Thyroid gland (tissue), 4 donors: ENCODE measurements at regions not wholly inside any gene's neighbourhood (a gene's known extent, or its start where the extent isn't known, plus 50 kb on each side); places are given as distances from the start of the nearest gene placed in this dataset.

ENCODE experiments used
- POLR2A ChIP-seq, 2 donors: fragments of 450-650 bp; IDR thresholded peaks; one replicate each; pipeline ENCODE4 v1.6.1; 2017; ENCODE audit warnings: antibody characterized with exemption in 2 of 2, mild to moderate bottlenecking in 2 of 2, moderate library complexity in 1 of 2
- TF ChIP-seq, protein P1 (sequence below), 6 experiments: fragments of 200-600 bp in 3 of 6; fragments of 450-650 bp in 3 of 6; sonication (generic) in 3 of 6; IDR thresholded peaks; one replicate each; pipeline ENCODE4 v1.5.1; 2016 to 2019; ENCODE audit warnings: antibody characterized with exemption in 6 of 6, mild to moderate bottlenecking in 2 of 6, inconsistent platforms in 1 of 6, moderate library complexity in 1 of 6

DNA sequence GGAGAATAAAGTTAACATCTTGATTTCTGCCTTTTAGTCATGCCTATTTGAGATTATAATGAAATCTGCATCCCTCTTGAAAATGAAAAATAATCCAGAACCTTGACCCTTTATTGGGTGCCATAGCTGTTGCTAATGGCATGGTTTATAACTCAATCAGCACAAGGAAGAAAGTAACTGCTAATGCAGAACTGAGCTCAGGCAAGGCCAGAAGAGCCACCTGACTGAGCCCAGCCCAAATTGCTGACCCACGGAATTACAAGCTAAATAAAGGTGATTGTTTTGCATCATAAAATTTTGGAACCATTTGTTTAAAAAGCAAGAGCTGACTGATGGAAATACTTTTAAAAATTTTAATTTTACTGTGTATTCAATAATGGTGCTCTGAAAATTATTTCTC is 76.4 kb upstream of the TBL1X start:
- TF ChIP-seq, protein P1, sequence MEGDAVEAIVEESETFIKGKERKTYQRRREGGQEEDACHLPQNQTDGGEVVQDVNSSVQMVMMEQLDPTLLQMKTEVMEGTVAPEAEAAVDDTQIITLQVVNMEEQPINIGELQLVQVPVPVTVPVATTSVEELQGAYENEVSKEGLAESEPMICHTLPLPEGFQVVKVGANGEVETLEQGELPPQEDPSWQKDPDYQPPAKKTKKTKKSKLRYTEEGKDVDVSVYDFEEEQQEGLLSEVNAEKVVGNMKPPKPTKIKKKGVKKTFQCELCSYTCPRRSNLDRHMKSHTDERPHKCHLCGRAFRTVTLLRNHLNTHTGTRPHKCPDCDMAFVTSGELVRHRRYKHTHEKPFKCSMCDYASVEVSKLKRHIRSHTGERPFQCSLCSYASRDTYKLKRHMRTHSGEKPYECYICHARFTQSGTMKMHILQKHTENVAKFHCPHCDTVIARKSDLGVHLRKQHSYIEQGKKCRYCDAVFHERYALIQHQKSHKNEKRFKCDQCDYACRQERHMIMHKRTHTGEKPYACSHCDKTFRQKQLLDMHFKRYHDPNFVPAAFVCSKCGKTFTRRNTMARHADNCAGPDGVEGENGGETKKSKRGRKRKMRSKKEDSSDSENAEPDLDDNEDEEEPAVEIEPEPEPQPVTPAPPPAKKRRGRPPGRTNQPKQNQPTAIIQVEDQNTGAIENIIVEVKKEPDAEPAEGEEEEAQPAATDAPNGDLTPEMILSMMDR (IDR thresholded peaks at IDR 0.05), result no peak
- TF ChIP-seq POLR2A (IDR thresholded peaks at IDR 0.05), result no peak
